Right lobe of liver (tissue), 4 donors: ENCODE measurements at regions not wholly inside any gene's neighbourhood (a gene's known extent, or its start where the extent isn't known, plus 50 kb on each side); places are given as distances from the start of the nearest gene placed in this dataset.

Experiments used
- CTCF ChIP-seq, 4 donors: fragments of 200-600 bp in 3 of 4; fragments of 450-650 bp in 1 of 4; IDR thresholded peaks; one replicate each; pipeline versions ENCODE4 v1.5.1 to v1.8.0; 2016 to 2022; ENCODE audit warnings: antibody characterized with exemption in 4 of 4, mild to moderate bottlenecking in 2 of 4
- POLR2A ChIP-seq: fragments of 450-650 bp; IDR thresholded peaks from one replicate; pipeline ENCODE4 v1.6.1; 2017; ENCODE audit warnings: antibody characterized with exemption, mild to moderate bottlenecking
- donor health status: DM: no; HTN: no; CAD: no.
- donor health status: DM: no; HTN: no; CAD: no.
- donor health status: DM: no; HTN: yes; CAD: no.

- TF ChIP-seq CTCF (IDR thresholded peaks at IDR 0.05) = no peak
- no peak for TF ChIP-seq POLR2A
These were observed 168.0 kb upstream of the PHACTR1 start for GRCh38 chr6:12548526-12548925.
